Epithelial cell of proximal tubule (primary cell): ENCODE measurements at regions not wholly inside any gene's neighbourhood (a gene's known extent, or its start where the extent isn't known, plus 50 kb on each side); places are given as distances from the start of the nearest gene placed in this dataset.

Experiments used
- DNase-seq: peaks from one replicate; pipeline ENCODE4 v3.0.0-alpha.2; 2011; ENCODE audit warnings: low read depth
- H3K4me3 ChIP-seq: 2 replicates; pipeline ENCODE4 v1.5.1; 2011; ENCODE audit warnings: low read depth, mild to moderate bottlenecking, low read length
- CTCF ChIP-seq: conservative IDR thresholded peaks from 2 replicates; pipeline ENCODE4 v1.5.1; 2012; ENCODE audit warnings: low read depth, mild to moderate bottlenecking, low read length

GRCh38 chr6:48199499-48199898, 88.5 kb upstream of the PTCHD4 start:
- H3K4me3 ChIP-seq: no peak overlapping the region
- no peak for TF ChIP-seq CTCF
- no peak for DNase-seq

- TF ChIP-seq CTCF: no peak
Observed at GRCh38 chr6:48197941-48198340, 86.9 kb upstream of the PTCHD4 start.

GRCh38 chr6:48194596-48195295, 83.7 kb upstream of the PTCHD4 start:
- no peak overlapping the region for H3K4me3 ChIP-seq
- TF ChIP-seq CTCF: no peak
- peak; percentile 56 for DNase-seq

More at GRCh38 chr6:48197941-48198340, 86.9 kb upstream of the PTCHD4 start:
- H3K4me3 ChIP-seq: no peak overlapping the region
- DNase-seq: no peak

- no peak overlapping the region for H3K4me3 ChIP-seq
- no peak for DNase-seq
- TF ChIP-seq CTCF: no peak
Observed at GRCh38 chr6:48188158-48188557, 77.2 kb upstream of the PTCHD4 start.

GRCh38 chr6:48186746-48187145, 75.7 kb upstream of the PTCHD4 start:
- no peak for DNase-seq
- no peak overlapping the region for H3K4me3 ChIP-seq
- no peak for TF ChIP-seq CTCF

GRCh38 chr6:48184648-48185047, 73.7 kb upstream of the PTCHD4 start:
- no peak for TF ChIP-seq CTCF
- no peak overlapping the region for H3K4me3 ChIP-seq
- DNase-seq: no peak
